ENCODE measurements at regions not wholly inside any gene's neighbourhood (a gene's known extent, or its start where the extent isn't known, plus 50 kb on each side); places are given as distances from the start of the nearest gene placed in this dataset.

DNA sequence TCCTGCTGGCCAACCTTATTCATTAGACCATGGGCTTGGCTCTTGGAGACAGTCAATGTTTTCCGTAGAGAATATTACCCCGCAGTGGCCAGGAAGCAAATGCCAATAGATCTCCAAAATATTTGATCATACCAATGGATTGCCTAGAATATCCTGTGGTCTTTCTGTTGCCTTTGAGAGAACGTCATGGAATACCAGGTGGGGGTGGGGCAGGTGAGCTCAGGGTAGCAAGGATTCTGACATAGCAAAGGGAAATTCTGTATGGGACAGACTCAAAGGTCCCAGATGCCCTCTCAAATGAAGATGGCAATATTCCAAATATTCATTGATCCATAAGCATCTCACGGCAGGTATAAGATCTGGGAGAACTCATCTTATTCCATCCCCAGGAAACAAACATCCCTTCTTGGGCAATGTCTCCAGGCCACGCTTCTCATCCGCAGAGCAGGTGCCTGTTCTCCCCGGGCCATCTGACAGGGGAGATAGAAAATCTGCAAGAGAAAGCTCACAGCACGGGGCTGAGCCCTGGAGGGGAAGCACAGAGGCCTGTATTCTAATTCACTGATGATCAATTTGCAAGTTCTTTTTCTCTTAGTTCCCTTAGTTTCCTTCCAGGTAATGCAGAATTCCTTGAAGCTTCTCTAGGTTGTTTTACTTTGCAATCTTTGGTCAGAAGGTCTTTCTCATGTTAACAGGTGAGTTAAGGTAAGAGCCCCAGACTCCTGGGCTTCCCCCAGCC lies 69.6 kb upstream of the TSHZ3 start:
- no peak overlapping the region for H3K4me3 ChIP-seq (ENCODE audit: low read length in 3 of 3)
- no peak for DNase-seq
- no peak overlapping the region for H3K27ac ChIP-seq (ENCODE audit: low read depth in 2 of 2, low read length in 2 of 2)
- no peaks in the 10 kb centered on the region for H3K9me3 ChIP-seq (ENCODE audit: control insufficient read depth in 2 of 3, insufficient read depth in 1 of 3, low read length in 3 of 3)
- intact Hi-C loops (cut with DNase I) = no loop called here
- H3K9ac ChIP-seq (ENCODE audit: low read length in 3 of 3) = no peak overlapping the region
- FAIRE-seq = no peak
- no peaks in the 10 kb centered on the region for H3K4me1 ChIP-seq (ENCODE audit: control insufficient read depth in 2 of 3, insufficient read depth in 2 of 3, low read depth in 1 of 3, low read length in 3 of 3)
- TF ChIP-seq, protein P1, sequence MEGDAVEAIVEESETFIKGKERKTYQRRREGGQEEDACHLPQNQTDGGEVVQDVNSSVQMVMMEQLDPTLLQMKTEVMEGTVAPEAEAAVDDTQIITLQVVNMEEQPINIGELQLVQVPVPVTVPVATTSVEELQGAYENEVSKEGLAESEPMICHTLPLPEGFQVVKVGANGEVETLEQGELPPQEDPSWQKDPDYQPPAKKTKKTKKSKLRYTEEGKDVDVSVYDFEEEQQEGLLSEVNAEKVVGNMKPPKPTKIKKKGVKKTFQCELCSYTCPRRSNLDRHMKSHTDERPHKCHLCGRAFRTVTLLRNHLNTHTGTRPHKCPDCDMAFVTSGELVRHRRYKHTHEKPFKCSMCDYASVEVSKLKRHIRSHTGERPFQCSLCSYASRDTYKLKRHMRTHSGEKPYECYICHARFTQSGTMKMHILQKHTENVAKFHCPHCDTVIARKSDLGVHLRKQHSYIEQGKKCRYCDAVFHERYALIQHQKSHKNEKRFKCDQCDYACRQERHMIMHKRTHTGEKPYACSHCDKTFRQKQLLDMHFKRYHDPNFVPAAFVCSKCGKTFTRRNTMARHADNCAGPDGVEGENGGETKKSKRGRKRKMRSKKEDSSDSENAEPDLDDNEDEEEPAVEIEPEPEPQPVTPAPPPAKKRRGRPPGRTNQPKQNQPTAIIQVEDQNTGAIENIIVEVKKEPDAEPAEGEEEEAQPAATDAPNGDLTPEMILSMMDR (IDR thresholded peaks at IDR 0.05; ENCODE audit: borderline replicate concordance, extremely low read depth, insufficient read depth) = no peak
- H3K27me3 ChIP-seq (ENCODE audit: control insufficient read depth, insufficient read depth, low read length) = no peaks in the 10 kb centered on the region
- H3K36me3 ChIP-seq (ENCODE audit: control insufficient read depth in 2 of 3, insufficient read depth in 3 of 3, low read length in 3 of 3) = no peaks in the 10 kb centered on the region

DNA sequence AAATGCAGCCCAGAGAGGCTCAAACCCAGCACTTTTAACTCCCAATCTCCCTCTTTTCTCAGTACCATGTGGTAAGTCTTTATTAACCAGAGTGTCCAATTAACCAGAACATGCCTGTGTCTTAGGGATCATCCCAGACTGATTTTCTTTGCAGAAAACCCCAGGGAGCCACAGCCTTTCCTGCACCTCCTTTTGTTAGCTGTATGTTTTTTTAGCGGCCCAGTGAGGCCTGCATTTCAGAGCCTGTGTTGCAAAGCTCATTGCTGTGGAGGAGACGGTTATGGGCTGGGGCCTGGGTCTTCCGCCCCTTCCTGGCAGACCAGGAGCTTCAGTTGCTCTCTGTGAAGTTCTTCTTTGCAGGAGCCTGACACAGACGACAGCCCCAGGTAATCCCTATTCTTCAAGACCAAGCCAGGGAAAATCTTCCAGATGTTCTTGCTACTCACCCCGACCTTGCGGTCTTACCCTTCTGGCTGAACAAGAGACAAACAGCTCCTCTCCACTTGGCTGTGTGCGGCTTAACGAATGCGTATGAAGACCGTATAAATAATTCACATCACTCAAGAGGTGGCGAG lies 70.7 kb upstream of the TSHZ3 start:
- H3K4me1 ChIP-seq (ENCODE audit: control insufficient read depth in 2 of 3, insufficient read depth in 2 of 3, low read depth in 1 of 3, low read length in 3 of 3) = no peaks in the 10 kb centered on the region
- no peaks in the 10 kb centered on the region for H3K9me3 ChIP-seq (ENCODE audit: control insufficient read depth in 2 of 3, insufficient read depth in 1 of 3, low read length in 3 of 3)
- no peak overlapping the region for H3K4me3 ChIP-seq (ENCODE audit: low read length in 3 of 3)
- H3K9ac ChIP-seq (ENCODE audit: low read length in 3 of 3) = no peak overlapping the region
- no peaks in the 10 kb centered on the region for H3K27me3 ChIP-seq (ENCODE audit: control insufficient read depth, insufficient read depth, low read length)
- FAIRE-seq = no peak
- H3K27ac ChIP-seq (ENCODE audit: low read depth in 2 of 2, low read length in 2 of 2) = no peak overlapping the region
- H3K36me3 ChIP-seq (ENCODE audit: control insufficient read depth in 2 of 3, insufficient read depth in 3 of 3, low read length in 3 of 3) = no peaks in the 10 kb centered on the region
- TF ChIP-seq, protein P1 (IDR thresholded peaks at IDR 0.05; ENCODE audit: borderline replicate concordance, extremely low read depth, insufficient read depth) = no peak
- no peak for DNase-seq
- intact Hi-C loops (cut with DNase I) = no loop called here

DNA sequence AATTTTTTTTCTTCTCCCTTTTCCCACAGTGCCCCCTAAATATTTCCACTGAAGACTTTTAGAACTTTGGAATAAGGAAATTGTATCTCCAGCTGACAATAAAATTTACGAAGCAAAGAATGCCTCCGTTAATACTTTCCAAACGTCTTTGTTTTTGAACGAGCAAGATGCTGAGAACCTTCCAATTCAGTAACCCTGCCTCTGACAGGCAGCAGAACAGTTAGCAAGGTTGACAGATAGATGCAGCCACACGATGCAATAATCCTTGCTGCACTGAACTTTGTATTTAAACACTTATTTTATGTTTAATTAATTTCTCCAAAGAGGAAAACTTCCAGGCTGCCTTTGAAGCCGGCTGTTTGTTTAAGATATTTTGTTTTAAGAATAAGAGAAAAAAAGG lies 71.8 kb upstream of the TSHZ3 start:
- H3K9me3 ChIP-seq (ENCODE audit: control insufficient read depth in 2 of 3, insufficient read depth in 1 of 3, low read length in 3 of 3) = no peaks in the 10 kb centered on the region
- TF ChIP-seq, protein P1 (IDR thresholded peaks at IDR 0.05; ENCODE audit: borderline replicate concordance, extremely low read depth, insufficient read depth) = no peak
- no peaks in the 10 kb centered on the region for H3K4me1 ChIP-seq (ENCODE audit: control insufficient read depth in 2 of 3, insufficient read depth in 2 of 3, low read depth in 1 of 3, low read length in 3 of 3)
- no peak overlapping the region for H3K4me3 ChIP-seq (ENCODE audit: low read length in 3 of 3)
- DNase-seq = peak in 1 of 5 donors; percentile 11
- no peaks in the 10 kb centered on the region for H3K27me3 ChIP-seq (ENCODE audit: control insufficient read depth, insufficient read depth, low read length)
- H3K27ac ChIP-seq (ENCODE audit: low read depth in 2 of 2, low read length in 2 of 2) = no peak overlapping the region
- no peak overlapping the region for H3K9ac ChIP-seq (ENCODE audit: low read length in 3 of 3)
- FAIRE-seq = no peak
- no peaks in the 10 kb centered on the region for H3K36me3 ChIP-seq (ENCODE audit: control insufficient read depth in 2 of 3, insufficient read depth in 3 of 3, low read length in 3 of 3)
- intact Hi-C loops (cut with DNase I) = no loop called here

Measured in kidney (tissue), 13 donors.